ENCODE measurements at regions not wholly inside any gene's neighbourhood (a gene's known extent, or its start where the extent isn't known, plus 50 kb on each side); places are given as distances from the start of the nearest gene placed in this dataset.

DNA sequence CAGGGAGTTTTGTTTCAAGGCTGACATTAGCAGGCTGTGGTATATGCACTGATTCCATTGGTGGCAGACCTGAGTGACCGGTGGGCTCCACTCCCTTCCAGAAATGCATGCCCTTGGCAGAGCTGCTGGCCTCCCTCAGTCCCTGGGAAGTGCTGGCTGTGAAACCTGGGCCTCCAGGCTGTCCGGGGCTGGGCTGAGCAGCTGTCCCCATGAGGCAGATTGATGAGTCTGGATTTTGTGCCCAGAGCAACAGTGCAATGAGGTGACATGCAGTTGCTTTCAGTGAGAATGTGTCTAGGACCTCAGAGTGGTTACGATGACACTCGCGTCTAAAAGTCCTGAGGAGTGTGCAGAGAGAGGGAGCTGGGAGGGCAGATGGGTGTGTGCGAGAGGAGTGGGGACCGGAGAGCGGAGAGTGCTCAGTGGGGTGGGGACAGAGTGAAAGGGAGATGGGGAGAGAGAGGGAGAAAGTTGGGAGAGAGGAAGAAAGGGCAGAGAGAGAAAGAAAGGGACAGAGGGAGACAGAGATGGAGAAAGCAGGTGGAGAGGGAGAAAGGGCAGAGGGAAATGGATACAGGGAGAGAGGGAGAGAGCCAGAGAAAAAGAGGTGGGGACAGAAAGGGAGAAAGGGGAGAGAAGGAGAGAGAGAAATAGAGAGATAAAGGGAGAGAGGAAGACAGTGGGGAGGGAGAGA lies 978.3 kb downstream of the BRD1 start:
- H3K9me2 ChIP-seq (ENCODE audit: insufficient read depth), result no peaks in the 10 kb centered on the region
- no peaks in the 10 kb centered on the region for H3K36me3 ChIP-seq (ENCODE audit: low read depth)
- no peak overlapping the region for H3K9ac ChIP-seq
- 25 to 26% methylated on average over 8 of the region's 8 CpGs for WGBS, 2 experiments (ENCODE audit: low coverage in 1 of 2, low lambda C conversion rate in 2 of 2, missing lambda C conversion rate in 2 of 2)
- H3K9me3 ChIP-seq (ENCODE audit: low read depth), result no peaks in the 10 kb centered on the region
- no peaks in the 10 kb centered on the region for H3K27me3 ChIP-seq (replicated peaks; ENCODE audit: insufficient read depth)
- H3K4me3 ChIP-seq, result no peak overlapping the region
- no peaks in the 10 kb centered on the region for H3F3A ChIP-seq (ENCODE audit: insufficient read depth)
- no peak for DNase-seq
- no peak for TF ChIP-seq EZH2phosphoT487 (IDR thresholded peaks at IDR 0.05; ENCODE audit: insufficient read depth, low read depth)
- TF ChIP-seq EZH2 (IDR thresholded peaks at IDR 0.05; ENCODE audit: insufficient read depth, poor library complexity, severe bottlenecking), result no peak
- H4K20me1 ChIP-seq (ENCODE audit: insufficient read depth), result no peaks in the 10 kb centered on the region
- H3K4me2 ChIP-seq (ENCODE audit: unreplicated experiment), result no peak overlapping the region
- no peaks in the 10 kb centered on the region for H3K4me1 ChIP-seq (ENCODE audit: insufficient read depth)
- H3K79me2 ChIP-seq (ENCODE audit: insufficient read depth), result no peaks in the 10 kb centered on the region
- H3K27ac ChIP-seq, result no peak overlapping the region
- H2AFZ ChIP-seq, result no peak overlapping the region
- in situ Hi-C loops (cut with MboI), result no loop called here

- in situ Hi-C loops (cut with MboI), result no loop called here
These were observed 981.5 kb downstream of the BRD1 start for GRCh38 chr22:48846200-48846599.

DNA sequence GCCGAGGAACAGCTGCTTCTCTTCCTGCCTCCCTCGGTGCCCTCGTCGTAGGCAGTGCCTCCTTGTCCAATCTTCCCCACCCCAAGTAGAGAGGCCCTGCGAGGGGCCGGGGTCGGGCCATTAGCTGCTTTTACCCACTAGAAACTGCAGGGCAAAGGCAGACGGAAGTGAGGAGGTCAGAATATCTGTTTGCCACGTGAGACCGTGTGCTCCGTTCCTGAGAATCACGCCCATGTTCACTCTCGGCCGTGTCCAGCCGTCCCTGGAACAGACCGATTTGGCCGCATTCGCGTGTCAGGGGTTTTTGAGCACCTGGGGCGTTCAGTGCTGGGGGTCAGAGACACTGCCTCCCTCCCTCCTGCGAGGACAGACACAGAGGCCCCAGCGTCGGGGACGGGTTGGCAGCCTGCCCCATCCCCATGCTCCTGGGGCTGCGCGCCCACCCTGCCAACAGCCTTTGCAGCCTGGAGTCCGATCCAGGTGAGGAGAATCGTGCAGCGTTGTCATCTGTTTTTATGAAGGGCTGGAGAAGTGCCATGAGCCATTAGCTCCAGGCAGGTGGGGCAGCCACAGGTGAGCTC lies 982.2 kb downstream of the BRD1 start:
- H3K4me2 ChIP-seq (ENCODE audit: unreplicated experiment), result no peak overlapping the region

More at GRCh38 chr22:48846200-48846599, 981.5 kb downstream of the BRD1 start:
- no peak overlapping the region for H3K9ac ChIP-seq
- no peaks in the 10 kb centered on the region for H4K20me1 ChIP-seq (ENCODE audit: insufficient read depth)
- H3F3A ChIP-seq (ENCODE audit: insufficient read depth), result no peaks in the 10 kb centered on the region
- DNase-seq, result no peak
- H3K79me2 ChIP-seq (ENCODE audit: insufficient read depth), result no peaks in the 10 kb centered on the region
- TF ChIP-seq EZH2 (IDR thresholded peaks at IDR 0.05; ENCODE audit: insufficient read depth, poor library complexity, severe bottlenecking) (no peak), EZH2phosphoT487 (IDR thresholded peaks at IDR 0.05; ENCODE audit: insufficient read depth, low read depth) (no peak)
- H3K4me2 ChIP-seq (ENCODE audit: unreplicated experiment), result no peak overlapping the region
- no peak overlapping the region for H2AFZ ChIP-seq
- no peak overlapping the region for H3K27ac ChIP-seq
- H3K4me3 ChIP-seq, result no peak overlapping the region
- H3K27me3 ChIP-seq (replicated peaks; ENCODE audit: insufficient read depth), result no peaks in the 10 kb centered on the region
- WGBS, 2 experiments (ENCODE audit: low coverage in 1 of 2, low lambda C conversion rate in 2 of 2, missing lambda C conversion rate in 2 of 2), result 48 to 52% methylated on average over 5 of the region's 5 CpGs
- H3K9me2 ChIP-seq (ENCODE audit: insufficient read depth), result no peaks in the 10 kb centered on the region
- no peaks in the 10 kb centered on the region for H3K36me3 ChIP-seq (ENCODE audit: low read depth)
- H3K9me3 ChIP-seq (ENCODE audit: low read depth), result no peaks in the 10 kb centered on the region
- H3K4me1 ChIP-seq (ENCODE audit: insufficient read depth), result no peaks in the 10 kb centered on the region

GRCh38 chr22:48844056-48844675 lies 983.5 kb downstream of the BRD1 start:
- no peak for DNase-seq
- Histone ChIP-seq H2AFZ (no peak overlapping the region), H3K27me3 (replicated peaks; ENCODE audit: insufficient read depth) (no peaks in the 10 kb centered on the region), H3K9me3 (ENCODE audit: low read depth) (no peaks in the 10 kb centered on the region), H3K4me1 (ENCODE audit: insufficient read depth) (no peaks in the 10 kb centered on the region), H3K36me3 (ENCODE audit: low read depth) (no peaks in the 10 kb centered on the region), H3K27ac (no peak overlapping the region), H4K20me1 (ENCODE audit: insufficient read depth) (no peaks in the 10 kb centered on the region), H3K4me3 (no peak overlapping the region), H3K9ac (no peak overlapping the region), H3K9me2 (ENCODE audit: insufficient read depth) (no peaks in the 10 kb centered on the region), H3F3A (ENCODE audit: insufficient read depth) (no peaks in the 10 kb centered on the region), H3K4me2 (ENCODE audit: unreplicated experiment) (no peak overlapping the region), H3K79me2 (ENCODE audit: insufficient read depth) (no peaks in the 10 kb centered on the region)
- in situ Hi-C loops (cut with MboI), result no loop called here
- TF ChIP-seq EZH2phosphoT487 (IDR thresholded peaks at IDR 0.05; ENCODE audit: insufficient read depth, low read depth) (no peak), EZH2 (IDR thresholded peaks at IDR 0.05; ENCODE audit: insufficient read depth, poor library complexity, severe bottlenecking) (no peak)
- WGBS, 2 experiments (ENCODE audit: low coverage in 1 of 2, low lambda C conversion rate in 2 of 2, missing lambda C conversion rate in 2 of 2), result 50 to 54% methylated on average over 20 of the region's 20 CpGs

More for the DNA sequence above, 982.2 kb downstream of the BRD1 start:
- no peaks in the 10 kb centered on the region for H3K4me1 ChIP-seq (ENCODE audit: insufficient read depth)
- no peaks in the 10 kb centered on the region for H3F3A ChIP-seq (ENCODE audit: insufficient read depth)
- TF ChIP-seq EZH2 (IDR thresholded peaks at IDR 0.05; ENCODE audit: insufficient read depth, poor library complexity, severe bottlenecking), result no peak
- no peak for TF ChIP-seq EZH2phosphoT487 (IDR thresholded peaks at IDR 0.05; ENCODE audit: insufficient read depth, low read depth)
- H3K36me3 ChIP-seq (ENCODE audit: low read depth), result no peaks in the 10 kb centered on the region
- H3K9ac ChIP-seq, result no peak overlapping the region
- no peaks in the 10 kb centered on the region for H3K79me2 ChIP-seq (ENCODE audit: insufficient read depth)
- no peaks in the 10 kb centered on the region for H3K9me3 ChIP-seq (ENCODE audit: low read depth)
- H2AFZ ChIP-seq, result no peak overlapping the region
- WGBS, 2 experiments (ENCODE audit: low coverage in 1 of 2, low lambda C conversion rate in 2 of 2, missing lambda C conversion rate in 2 of 2), result 57 to 58% methylated on average over 28 to 29 of the region's 29 CpGs
- H3K4me3 ChIP-seq, result no peak overlapping the region
- in situ Hi-C loops (cut with MboI), result no loop called here
- no peak overlapping the region for H3K27ac ChIP-seq
- no peaks in the 10 kb centered on the region for H3K27me3 ChIP-seq (replicated peaks; ENCODE audit: insufficient read depth)
- DNase-seq, result no peak
- no peaks in the 10 kb centered on the region for H4K20me1 ChIP-seq (ENCODE audit: insufficient read depth)
- no peaks in the 10 kb centered on the region for H3K9me2 ChIP-seq (ENCODE audit: insufficient read depth)
